ENCODE measurements at regions not wholly inside any gene's neighbourhood (a gene's known extent, or its start where the extent isn't known, plus 50 kb on each side); places are given as distances from the start of the nearest gene placed in this dataset.

GRCh38 chr6:119562168-119562567, 212.6 kb upstream of the MAN1A1 start:
- ChIA-PET POLR2A (no interaction called here), CTCF (no interaction called here)
- in situ Hi-C loops (cut with HindIII; ENCODE audit: low pct_unique_long_range_greater_than_20kb, low sequenced_read_pairs) = no loop called here
- Histone ChIP-seq H3K27ac (ENCODE audit: low read length) (no peak overlapping the region), H3K4me3 (ENCODE audit: low read depth in 2 of 2, low read length in 2 of 2) (no peak overlapping the region), H3K9me3 (ENCODE audit: control insufficient read depth, insufficient read depth, low read depth, low read length) (no peaks in the 10 kb centered on the region), H3K4me1 (ENCODE audit: control insufficient read depth, insufficient read depth, low read length) (no peaks in the 10 kb centered on the region), H3K27me3 (ENCODE audit: control insufficient read depth, insufficient read depth, low read length) (no peaks in the 10 kb centered on the region), H3K36me3 (ENCODE audit: control insufficient read depth, insufficient read depth, low read length) (no peaks in the 10 kb centered on the region)
- ATAC-seq (no peak), DNase-seq (ENCODE audit: low read depth, low spot score) (no peak)
- BruUV-seq (replicated peaks) = no TSS peak
- intact Hi-C loops (cut with micrococcal nuclease; ENCODE audit: unreplicated experiment) = no loop called here
- TF ChIP-seq, protein P1, sequence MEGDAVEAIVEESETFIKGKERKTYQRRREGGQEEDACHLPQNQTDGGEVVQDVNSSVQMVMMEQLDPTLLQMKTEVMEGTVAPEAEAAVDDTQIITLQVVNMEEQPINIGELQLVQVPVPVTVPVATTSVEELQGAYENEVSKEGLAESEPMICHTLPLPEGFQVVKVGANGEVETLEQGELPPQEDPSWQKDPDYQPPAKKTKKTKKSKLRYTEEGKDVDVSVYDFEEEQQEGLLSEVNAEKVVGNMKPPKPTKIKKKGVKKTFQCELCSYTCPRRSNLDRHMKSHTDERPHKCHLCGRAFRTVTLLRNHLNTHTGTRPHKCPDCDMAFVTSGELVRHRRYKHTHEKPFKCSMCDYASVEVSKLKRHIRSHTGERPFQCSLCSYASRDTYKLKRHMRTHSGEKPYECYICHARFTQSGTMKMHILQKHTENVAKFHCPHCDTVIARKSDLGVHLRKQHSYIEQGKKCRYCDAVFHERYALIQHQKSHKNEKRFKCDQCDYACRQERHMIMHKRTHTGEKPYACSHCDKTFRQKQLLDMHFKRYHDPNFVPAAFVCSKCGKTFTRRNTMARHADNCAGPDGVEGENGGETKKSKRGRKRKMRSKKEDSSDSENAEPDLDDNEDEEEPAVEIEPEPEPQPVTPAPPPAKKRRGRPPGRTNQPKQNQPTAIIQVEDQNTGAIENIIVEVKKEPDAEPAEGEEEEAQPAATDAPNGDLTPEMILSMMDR (IDR thresholded peaks at IDR 0.05) = no peak
- TF ChIP-seq TCF7L2 (IDR thresholded peaks at IDR 0.05; ENCODE audit: low read depth, low read length) (no peak), POLR2AphosphoS5 (IDR thresholded peaks at IDR 0.05; ENCODE audit: low read depth, low read length) (no peak), SIN3A (IDR thresholded peaks at IDR 0.05; ENCODE audit: borderline replicate concordance, insufficient read depth, low read depth, low read length) (no peak)
- TF ChIP-seq, protein P2, sequence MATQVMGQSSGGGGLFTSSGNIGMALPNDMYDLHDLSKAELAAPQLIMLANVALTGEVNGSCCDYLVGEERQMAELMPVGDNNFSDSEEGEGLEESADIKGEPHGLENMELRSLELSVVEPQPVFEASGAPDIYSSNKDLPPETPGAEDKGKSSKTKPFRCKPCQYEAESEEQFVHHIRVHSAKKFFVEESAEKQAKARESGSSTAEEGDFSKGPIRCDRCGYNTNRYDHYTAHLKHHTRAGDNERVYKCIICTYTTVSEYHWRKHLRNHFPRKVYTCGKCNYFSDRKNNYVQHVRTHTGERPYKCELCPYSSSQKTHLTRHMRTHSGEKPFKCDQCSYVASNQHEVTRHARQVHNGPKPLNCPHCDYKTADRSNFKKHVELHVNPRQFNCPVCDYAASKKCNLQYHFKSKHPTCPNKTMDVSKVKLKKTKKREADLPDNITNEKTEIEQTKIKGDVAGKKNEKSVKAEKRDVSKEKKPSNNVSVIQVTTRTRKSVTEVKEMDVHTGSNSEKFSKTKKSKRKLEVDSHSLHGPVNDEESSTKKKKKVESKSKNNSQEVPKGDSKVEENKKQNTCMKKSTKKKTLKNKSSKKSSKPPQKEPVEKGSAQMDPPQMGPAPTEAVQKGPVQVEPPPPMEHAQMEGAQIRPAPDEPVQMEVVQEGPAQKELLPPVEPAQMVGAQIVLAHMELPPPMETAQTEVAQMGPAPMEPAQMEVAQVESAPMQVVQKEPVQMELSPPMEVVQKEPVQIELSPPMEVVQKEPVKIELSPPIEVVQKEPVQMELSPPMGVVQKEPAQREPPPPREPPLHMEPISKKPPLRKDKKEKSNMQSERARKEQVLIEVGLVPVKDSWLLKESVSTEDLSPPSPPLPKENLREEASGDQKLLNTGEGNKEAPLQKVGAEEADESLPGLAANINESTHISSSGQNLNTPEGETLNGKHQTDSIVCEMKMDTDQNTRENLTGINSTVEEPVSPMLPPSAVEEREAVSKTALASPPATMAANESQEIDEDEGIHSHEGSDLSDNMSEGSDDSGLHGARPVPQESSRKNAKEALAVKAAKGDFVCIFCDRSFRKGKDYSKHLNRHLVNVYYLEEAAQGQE (IDR thresholded peaks at IDR 0.05; ENCODE audit: insufficient read depth in 1 of 2, low read depth in 2 of 2, low read length in 1 of 2) = no peak

GRCh38 chr6:119559586-119559985, 210.0 kb upstream of the MAN1A1 start:
- no TSS peak for BruUV-seq (replicated peaks)
- intact Hi-C loops (cut with micrococcal nuclease; ENCODE audit: unreplicated experiment) = no loop called here

More at GRCh38 chr6:119559586-119559985, 210.0 kb upstream of the MAN1A1 start:
- Histone ChIP-seq H3K36me3 (ENCODE audit: control insufficient read depth, insufficient read depth, low read length) (no peaks in the 10 kb centered on the region), H3K27me3 (ENCODE audit: control insufficient read depth, insufficient read depth, low read length) (no peaks in the 10 kb centered on the region), H3K9me3 (ENCODE audit: control insufficient read depth, insufficient read depth, low read depth, low read length) (no peaks in the 10 kb centered on the region), H3K4me1 (ENCODE audit: control insufficient read depth, insufficient read depth, low read length) (no peaks in the 10 kb centered on the region), H3K27ac (ENCODE audit: low read length) (no peak overlapping the region), H3K4me3 (ENCODE audit: low read depth in 2 of 2, low read length in 2 of 2) (no peak overlapping the region)
- ATAC-seq (no peak), DNase-seq (ENCODE audit: low read depth, low spot score) (no peak)
- in situ Hi-C loops (cut with HindIII; ENCODE audit: low pct_unique_long_range_greater_than_20kb, low sequenced_read_pairs) = no loop called here
- TF ChIP-seq, protein P1 (IDR thresholded peaks at IDR 0.05) = no peak
- no peak for TF ChIP-seq SIN3A (IDR thresholded peaks at IDR 0.05; ENCODE audit: borderline replicate concordance, insufficient read depth, low read depth, low read length)
- TF ChIP-seq, protein P2 (IDR thresholded peaks at IDR 0.05; ENCODE audit: insufficient read depth in 1 of 2, low read depth in 2 of 2, low read length in 1 of 2) = no peak
- TF ChIP-seq TCF7L2 (IDR thresholded peaks at IDR 0.05; ENCODE audit: low read depth, low read length) = no peak
- TF ChIP-seq POLR2AphosphoS5 (IDR thresholded peaks at IDR 0.05; ENCODE audit: low read depth, low read length) = no peak
- ChIA-PET CTCF (no interaction called here), POLR2A (no interaction called here)
